GM18520 (cell line): ENCODE measurements at regions not wholly inside any gene's neighbourhood (a gene's known extent, or its start where the extent isn't known, plus 50 kb on each side); places are given as distances from the start of the nearest gene placed in this dataset.

Experiments
- ATAC-seq: cut with Tn5 transposase; IDR thresholded peaks from one replicate; pipeline ENCODE4 v1.9.1; 2021; ENCODE audit not compliant: unreplicated experiment

DNA sequence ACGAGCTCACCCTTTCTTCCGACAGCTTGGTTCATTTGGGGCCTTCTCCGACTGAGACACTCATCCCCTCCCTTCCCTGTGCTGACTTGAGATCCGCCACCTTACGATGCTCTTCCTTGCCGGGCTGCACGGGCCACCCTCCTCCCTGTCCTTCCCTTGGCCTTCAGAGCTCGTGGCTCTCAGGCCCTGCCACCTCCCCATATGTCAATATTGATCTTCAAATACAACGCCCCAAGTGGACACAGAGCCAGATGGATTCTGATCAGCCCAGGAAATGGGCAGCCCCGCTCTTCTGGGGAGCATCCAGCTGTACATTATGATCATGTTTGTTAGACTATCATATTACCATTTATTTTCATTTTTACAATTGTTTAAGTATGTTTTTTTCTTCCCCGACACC, 812.8 kb downstream of the TBC1D22A start:
- no peak for ATAC-seq

DNA sequence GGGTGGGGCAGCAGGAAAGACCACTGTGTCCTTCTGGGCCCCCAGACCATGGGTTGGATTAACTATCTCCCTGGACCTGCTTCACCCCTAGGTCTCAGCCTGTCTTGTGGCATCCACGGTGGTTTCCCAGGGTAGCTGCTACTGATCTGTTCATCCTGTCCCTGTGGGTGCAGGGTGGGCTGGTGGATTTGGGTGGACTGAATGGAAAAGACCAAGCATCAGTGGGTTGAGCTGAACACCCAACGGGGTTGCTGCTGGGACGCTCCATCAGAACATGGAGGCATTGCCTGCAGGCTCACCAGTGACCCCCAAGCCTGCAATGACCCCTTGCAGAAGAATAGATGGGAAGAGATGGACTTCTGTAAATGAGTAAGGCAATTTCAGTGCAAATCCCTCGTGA, 812.1 kb downstream of the TBC1D22A start:
- ATAC-seq, result no peak

DNA sequence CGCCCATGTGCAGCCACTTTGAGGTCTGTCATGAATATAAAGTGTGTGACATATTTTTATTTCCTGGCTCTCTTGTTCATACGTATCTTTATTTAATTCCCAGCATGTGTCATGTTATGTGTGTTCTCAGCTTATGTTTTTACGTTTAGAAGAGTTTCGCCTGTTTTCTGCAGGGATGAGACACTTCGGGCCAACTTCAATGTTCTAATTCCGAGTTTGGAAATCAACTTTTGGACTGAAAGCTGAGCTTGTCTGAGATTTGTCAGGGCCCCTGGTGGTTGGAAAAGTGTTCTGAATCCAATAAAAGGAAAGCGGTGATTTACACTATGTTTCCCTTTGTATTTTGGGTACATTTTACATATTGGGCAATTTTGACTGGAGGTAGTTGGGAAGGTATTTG, 810.7 kb downstream of the TBC1D22A start:
- no peak for ATAC-seq

DNA sequence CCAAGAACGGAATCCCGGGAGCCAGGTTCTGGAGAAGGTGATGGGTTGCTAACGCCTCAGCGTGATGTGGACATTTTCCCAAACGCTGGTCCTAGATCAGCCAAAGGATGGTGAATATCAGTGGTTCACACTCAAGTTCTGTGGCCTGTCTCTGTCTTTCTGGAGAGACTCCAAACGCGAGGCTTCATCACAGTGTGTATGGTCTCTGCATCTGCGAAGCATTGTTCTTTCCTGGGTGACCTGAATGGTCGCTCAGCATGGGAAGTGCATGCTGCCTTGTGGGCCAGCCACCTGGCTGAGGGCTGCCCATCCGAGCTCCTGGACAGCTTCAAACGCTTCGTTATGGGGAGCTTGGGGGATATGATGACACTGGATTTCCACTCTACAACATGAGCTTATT, 810.0 kb downstream of the TBC1D22A start:
- no peak for ATAC-seq

DNA sequence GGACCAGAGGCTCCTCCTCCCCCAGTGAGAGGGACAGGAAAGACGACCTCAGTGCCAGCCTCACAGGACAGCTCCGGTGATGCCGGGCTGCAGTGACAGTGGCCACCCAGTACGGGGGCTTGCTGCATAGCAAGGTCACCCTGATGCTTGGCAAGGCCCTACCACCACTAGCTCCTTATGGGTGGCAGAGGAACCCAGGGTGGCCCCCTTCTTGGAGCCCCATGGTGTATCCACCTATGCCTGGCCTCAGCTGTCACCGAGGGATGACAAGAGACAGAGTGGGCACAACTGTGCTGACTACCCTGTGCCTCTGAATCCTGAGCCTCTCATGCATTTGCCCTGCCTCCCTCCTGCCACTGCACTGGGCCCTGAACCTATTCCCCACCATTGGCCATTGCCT, 809.2 kb downstream of the TBC1D22A start:
- no peak for ATAC-seq

DNA sequence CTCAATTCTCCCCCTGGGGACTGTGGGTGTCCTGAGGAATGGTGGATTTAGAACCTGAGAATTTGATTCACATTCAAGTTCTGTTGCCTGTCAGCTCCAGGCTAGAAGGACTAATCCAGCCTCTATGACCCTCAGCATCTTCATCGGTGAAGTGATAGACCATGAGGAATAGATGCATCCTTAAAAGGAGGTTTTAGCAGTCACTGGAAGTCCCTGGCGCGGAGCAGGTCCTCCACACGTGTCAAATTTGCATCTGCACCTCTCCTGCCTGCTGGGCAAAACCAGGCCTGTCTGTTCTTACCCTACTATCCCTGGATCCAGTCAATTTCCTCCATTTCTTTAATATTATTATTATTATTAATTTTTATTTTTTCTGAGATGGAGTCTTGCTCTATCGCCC, 808.4 kb downstream of the TBC1D22A start:
- ATAC-seq, result no peak

DNA sequence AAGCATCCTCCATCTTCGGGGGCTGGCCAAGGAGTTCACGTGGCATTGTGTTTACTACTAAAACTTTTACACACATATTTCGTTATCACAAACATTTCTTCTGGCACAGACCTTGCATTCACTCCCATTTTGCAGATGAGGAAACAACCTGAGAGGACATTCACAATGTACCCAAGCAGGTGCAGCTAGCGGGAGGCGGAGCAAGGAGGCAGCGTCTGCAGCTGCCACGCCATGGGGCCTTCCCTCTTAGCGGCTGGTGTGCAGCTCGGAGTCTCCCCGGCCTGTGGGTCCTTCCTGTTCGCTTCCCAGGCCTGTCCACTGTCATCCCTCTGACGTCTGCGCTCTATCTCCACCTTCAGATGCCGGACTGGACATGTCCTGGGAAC, 807.8 kb downstream of the TBC1D22A start:
- ATAC-seq, result no peak

DNA sequence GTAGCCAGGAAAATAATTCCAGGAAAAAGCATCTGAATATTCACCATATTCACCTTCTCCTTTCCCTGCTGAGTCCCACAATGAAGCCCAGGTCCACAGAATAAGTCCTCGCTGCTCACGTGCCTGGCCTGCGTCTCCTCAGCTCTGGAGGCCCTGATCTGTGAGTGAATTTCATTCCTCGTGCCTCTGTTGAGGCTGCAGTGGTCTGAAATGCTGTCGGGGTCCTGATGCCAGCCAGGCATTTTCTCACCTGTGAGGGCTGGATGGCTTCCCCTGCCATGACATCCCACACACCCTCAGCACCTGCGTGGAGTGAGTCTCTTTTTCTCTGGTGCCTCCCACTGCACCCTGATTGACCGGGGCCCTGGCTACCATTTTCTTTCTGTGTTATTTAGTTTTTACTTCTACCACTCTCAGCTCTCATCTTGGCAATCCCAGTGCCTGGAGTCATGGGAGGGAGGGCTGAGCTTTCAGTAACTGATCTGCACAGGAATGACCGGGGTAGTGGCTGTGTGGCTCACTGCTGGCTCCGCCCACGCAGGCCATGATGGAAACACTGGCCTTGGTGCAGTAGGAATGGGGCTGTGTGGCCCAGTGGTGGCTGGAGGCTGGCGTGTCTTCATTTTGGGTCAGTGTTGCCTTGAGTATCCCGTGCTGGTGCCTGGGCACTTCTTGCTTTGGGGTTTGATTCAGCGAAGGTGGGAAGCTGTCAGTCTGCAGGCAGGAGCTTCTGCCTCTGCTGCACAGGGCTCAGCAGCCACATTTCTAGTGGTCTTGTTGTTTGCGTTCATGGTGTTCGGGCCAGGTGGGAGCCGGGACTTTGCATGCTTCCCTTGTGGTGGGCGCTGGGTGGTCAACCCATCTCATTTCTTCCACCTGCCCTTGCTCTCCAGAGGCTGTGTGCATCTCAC, 807.2 kb downstream of the TBC1D22A start:
- ATAC-seq, result no peak

DNA sequence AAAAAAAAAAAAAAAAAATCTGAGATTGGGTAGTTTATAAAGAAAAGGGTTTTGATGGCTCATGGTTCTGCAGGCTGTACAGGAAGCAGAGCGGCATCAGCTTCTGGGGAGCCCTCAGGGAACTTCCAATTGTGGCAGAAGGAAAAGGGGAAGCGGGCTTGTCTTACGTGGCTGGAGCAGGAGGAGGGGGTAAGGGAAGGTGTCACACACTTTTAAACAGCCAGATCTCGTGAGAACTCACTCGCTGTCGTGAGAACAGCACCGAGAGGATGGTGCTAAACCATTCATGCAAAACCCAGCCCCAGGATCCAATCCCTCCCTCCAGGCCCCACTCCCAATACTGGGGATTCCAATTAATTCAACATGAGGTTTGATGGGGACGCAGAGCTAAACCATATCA, 806.2 kb downstream of the TBC1D22A start:
- ATAC-seq, result no peak

DNA sequence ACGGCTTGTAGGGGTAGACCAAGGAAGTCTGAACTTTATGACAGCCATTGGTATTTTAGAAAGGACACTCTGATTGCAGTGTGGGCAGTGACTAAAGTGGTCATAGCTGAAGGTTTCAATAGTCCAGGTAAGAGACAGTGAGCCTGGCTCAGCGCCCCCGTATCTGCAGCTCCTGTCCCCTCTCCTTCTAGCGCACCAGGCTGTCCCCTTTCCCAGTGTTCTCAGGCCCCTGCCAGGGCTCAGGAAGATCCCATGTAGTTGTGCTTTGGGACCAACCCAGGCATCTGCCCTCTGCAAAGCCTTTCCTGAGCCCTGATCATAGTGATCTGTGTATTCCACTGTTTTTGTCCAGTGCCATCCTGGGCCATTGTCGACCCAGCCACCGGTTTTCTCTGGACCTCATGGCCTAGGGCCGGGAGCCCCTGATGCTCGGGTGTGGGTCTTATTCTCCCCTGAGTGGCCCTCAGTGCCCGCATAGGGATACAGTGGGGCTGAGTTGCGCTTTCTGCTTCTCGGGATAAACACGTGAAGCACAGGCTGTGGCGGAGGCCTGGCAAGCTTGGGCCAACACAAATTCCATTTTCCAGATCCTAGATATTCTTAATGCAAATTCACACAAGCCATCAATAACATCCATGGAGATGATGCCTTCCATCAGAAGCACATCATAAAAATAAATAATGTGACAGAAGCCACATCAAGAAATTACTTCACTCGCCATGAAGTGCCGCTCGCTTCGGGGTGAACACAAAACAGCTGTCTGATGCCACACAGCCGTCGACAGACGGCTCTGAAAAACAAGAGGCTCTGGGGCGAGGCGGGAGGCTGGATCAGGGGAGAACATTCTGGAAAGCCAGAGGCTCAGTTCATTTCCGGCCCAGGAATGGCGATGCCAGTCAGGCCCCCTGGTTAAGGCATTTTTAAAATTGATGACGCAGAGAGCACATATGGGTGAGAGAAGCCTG, 805.0 kb downstream of the TBC1D22A start:
- ATAC-seq, result no peak

DNA sequence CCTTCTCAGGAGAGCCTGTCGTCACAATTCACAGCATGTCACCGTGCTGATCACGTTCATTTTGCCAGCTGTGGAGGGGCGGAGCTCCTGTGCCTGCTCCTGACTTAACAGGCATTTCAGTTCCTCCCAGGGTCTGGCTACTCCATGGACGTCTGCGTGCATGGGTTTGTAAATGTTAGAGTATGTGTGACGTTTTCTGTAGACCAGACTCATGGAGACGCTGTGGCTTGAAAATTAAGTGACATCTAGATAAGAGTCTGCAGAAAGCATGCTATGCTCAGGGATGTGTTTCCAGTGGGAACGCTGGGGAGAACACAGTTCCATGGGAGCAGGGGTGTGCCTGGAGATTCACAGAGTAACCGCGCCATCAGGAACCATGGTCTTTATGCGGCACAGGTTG, 804.0 kb downstream of the TBC1D22A start:
- no peak for ATAC-seq

DNA sequence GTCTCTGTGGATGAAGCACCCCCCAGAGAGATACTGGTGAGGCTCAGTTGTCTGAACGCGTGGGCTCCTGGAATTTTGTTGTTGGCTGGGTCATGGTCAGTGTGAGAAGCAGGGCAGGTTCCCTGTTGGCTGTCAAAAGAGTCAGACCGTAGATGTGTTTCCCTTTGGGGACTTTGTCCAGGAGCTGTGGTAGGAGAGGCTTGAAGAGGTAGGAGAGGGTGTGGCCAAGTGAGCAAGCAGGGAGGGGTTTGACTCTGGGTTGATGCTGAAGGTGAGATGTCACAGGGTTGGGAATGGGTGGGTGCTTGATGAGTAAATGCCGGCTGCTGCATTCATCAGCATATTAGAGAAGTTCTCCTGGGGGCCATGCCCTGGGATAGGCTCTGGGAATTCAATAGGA, 803.2 kb downstream of the TBC1D22A start:
- no peak for ATAC-seq

DNA sequence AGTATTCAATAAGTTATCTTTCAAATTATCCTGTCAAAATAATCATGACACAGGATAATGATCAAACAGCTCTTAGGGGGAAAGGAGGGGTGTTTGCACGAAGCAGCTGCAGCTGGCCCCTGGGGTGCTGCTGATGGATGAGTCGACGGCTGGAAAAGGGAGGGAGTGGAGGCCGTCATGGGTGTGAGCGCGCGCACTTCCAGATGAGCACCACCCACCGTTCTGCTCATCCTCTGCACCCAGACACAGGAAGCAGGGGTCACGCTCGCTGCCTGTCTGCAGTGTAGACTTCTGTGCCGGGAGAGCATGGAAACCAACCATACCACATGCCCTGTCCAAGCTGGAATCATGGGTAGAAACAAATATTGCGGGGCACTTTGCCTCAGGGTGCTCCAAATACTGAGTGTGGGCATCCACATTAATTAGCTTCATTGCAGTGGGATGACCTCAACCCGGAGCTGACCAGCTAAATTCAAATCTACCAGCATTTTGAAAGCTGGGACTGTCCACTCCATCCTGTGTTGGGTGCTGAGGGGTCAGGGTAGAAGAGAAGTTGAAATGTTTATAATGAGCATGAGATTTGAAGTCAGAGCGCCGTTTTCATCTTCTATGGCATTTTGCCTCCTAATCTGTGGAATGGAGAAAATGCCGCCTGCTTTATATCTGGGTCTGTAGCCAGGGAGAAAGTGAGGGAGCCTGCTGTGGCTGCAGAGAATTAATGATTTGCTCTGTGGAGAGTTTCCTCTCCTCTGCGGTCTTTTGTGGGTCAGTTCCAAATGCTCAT, 802.4 kb downstream of the TBC1D22A start:
- ATAC-seq, result no peak

DNA sequence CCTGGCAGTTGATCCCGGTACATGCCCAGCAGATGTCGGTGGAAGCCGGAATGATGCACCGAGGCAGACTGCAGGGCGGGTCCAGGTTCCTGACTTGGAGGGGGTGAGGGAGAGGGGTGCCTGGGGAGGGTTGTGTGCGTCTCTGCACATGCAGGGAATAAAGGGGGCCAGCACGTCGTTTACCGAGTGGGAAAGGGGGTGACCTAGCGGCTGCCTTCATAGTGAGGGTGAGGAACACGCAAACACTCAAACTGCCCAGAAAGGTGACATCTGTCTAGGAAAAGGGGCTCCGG, 801.7 kb downstream of the TBC1D22A start:
- ATAC-seq, result no peak

DNA sequence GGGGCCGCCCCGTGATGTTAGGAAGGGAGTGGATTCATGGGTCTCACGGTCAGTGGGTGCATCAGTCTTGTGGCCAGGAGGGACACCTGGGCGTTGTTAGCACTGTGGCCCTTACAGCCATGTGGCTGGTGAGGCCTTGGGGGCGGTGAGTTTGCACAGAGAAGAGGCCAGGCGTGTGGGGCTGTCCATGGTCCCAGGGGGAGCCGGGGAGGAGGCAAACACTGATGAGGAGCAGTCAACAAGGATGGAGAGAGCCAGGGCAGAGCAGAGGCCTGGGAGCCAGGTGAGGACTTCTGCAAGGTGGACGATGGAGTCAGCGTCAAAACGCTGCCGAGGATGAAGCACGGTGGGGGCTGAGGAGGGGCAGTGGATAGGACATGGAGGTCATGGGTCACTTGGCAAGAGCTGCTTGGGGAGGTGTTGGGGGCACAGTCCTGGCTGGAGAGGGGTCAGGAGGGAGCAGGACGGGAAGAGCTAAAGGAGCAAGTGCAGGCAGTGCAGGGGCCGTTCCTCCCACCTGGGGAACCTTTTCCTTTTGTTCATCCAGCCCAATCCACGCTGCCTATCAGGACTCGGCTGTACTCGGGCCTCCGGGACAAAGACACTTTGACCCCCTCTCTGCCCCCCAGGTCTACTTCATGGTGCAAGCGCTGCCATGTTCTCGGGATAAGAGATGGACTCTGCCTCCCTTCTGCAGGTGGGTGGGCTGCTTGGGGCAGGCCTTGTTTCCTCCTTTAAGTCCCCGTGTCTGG, 801.1 kb downstream of the TBC1D22A start:
- ATAC-seq, result no peak

DNA sequence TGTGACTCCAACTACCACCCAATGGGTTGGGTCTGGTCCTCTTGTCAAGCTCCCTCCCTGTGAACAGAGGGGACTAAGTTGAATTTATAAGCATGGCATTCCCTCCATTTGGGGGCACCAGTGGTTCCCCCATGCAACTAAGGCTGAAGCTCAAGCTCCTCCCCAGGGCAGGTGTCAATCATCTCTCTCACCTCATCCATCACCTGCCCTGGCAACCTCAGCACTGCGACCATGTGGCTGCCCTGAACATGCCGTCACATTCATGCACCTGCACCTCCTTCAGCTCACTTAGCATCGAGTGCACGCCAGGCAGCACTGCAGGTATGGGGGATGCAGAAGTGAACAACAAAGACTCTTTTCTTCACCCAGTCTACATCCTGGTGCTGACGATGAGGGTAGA, 799.3 kb downstream of the TBC1D22A start:
- ATAC-seq, result no peak

DNA sequence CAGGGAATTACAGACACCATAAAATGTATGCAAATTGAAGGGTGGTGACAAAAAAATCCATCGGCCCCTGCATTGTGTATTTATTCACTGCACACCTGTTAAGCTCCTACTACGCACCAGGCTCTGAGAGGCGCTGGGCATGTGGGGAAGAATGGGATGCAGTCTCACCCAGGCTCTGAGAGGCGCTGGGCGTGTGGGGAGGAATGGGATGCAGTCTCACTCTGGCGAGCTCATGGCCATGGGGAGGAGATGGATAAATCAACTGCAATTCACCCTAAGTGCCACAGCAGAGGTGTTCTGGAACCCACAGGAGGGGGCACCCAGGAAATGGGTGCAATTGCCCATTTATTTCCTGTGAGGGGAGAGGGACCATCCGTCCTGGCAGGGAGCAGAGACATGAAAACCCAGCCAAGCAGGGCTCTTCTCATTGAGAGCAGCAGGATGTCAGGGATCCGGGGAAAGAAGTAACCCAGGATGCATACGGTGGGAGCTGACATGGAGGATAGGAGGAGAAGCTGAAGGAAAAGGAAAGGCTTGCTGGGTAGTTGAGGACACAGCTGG, 798.7 kb downstream of the TBC1D22A start:
- ATAC-seq, result no peak

DNA sequence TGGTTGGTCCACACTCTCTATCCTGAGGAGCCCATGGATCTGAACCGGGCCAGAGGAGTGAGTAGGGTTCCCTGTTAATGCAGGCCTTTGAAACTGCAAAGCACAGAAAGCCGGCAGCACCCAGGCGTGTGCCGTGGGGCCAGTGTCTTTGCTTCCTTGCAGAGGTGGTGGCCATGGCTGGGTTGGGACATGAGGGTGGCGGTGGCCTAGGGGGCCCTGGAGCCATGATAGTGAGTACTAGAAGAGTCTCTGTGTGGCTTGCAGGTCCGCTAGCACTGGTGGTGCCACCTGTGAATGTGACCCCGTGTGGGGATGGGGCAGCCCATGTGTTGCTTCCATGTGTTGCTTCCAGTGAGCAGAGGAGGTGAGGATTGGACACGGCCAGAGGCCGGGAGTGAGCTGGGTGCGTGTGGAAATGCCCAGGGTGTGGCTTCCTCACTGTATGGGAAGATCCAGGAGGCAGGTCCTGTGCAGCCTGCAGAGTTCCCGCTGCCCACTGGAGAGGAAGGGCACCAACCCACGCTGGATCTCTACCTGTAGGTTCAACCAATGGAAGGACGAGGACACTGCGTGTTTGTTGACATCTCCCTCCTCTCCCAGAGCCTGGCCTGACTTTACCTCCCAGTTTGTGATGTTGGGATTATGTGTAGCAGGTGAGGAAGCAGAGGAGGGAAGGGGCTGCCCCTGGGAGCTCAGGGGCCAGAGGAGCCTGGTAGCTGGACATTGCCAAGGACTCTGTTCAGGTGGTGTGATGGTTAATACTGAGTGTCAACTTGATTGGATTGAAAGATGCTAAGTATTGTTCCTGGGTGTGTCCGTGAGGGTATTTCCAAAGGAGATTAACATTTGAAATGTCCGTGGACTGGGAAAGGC, 796.6 kb downstream of the TBC1D22A start:
- ATAC-seq, result no peak

DNA sequence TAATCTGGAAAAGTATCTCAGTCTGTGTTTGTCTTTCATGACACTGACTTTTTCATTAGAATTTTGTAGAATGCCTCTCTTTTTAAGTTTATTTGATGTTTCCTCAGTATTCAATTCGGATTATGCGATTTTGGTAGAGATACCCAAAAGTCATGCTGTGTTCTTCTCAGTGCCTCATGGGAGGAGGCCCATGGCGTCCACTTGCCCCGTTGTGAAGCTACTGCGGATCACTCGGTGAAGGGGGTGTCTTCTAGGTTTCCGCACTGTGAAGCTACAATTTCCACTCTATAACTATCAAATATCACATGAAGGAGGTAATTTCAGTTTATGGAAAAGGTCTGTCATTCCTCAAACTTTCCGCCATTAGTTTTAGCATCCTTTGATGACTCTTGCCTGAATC, 794.0 kb downstream of the TBC1D22A start:
- no peak for ATAC-seq
